WERI-Rb-1 (cell line): ENCODE measurements at regions not wholly inside any gene's neighbourhood (a gene's known extent, or its start where the extent isn't known, plus 50 kb on each side); places are given as distances from the start of the nearest gene placed in this dataset.

Source experiments
- DNase-seq: peaks from one replicate; pipeline ENCODE4 v3.0.0-alpha.2; 2020
- H3K27ac ChIP-seq: fragments of 250-450 bp; sonication (Bioruptor Pico); 2 replicates; pipeline ENCODE4 v1.5.1; 2020; ENCODE audit warnings: mild to moderate bottlenecking, moderate library complexity
- H3K27me3 ChIP-seq: fragments of 250-450 bp; sonication (Bioruptor Pico); 2 replicates; pipeline ENCODE4 v1.5.1; 2021; ENCODE audit warnings: mild to moderate bottlenecking, low read depth, moderate library complexity; ENCODE audit not compliant: insufficient read depth, severe bottlenecking
- H3K36me3 ChIP-seq: fragments of 250-450 bp; sonication (Bioruptor Pico); 2 replicates; pipeline ENCODE4 v1.5.1; 2020; ENCODE audit warnings: mild to moderate bottlenecking, moderate library complexity
- H3K4me3 ChIP-seq: 2 replicates; pipeline ENCODE4 v1.5.1; 2011; ENCODE audit warnings: low read depth, mild to moderate bottlenecking, control low read depth, low read length
- H3K9me3 ChIP-seq: fragments of 250-450 bp; sonication (Bioruptor Pico); 2 replicates; pipeline ENCODE4 v1.5.1; 2021; ENCODE audit warnings: mild to moderate bottlenecking, moderate library complexity; ENCODE audit not compliant: severe bottlenecking
- TF ChIP-seq, protein P1 (sequence below): IDR thresholded peaks from 2 replicates; pipeline ENCODE4 v1.5.1; 2011; ENCODE audit warnings: low read depth, mild to moderate bottlenecking, control low read depth, inconsistent platforms, low read length

DNA sequence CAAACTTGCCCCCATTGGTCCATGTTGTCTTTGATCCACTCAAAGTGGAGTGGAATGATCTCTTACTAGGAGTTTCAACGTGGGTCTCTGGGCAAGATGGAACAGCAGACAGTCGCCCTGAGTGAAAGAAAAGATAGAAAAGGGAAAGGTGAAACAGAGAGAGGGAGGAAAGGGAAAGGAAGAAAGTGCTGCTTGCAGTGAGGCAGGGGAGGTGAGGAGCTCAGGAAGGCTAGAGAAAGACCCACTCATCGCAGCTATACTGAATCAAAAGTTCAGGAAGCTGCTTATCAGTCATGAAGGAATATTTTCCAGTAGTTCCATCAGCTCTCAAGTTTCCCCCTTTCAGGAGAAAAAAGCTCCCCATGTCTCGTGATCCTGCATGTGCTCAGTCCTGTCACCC is 86.9 kb downstream of the ZNF467 start:
- no peak for DNase-seq
- Histone ChIP-seq H3K27ac (no peak overlapping the region), H3K9me3 (no peaks in the 10 kb centered on the region), H3K36me3 (no peaks in the 10 kb centered on the region), H3K4me3 (no peak overlapping the region), H3K27me3 (no peaks in the 10 kb centered on the region)
- TF ChIP-seq, protein P1, sequence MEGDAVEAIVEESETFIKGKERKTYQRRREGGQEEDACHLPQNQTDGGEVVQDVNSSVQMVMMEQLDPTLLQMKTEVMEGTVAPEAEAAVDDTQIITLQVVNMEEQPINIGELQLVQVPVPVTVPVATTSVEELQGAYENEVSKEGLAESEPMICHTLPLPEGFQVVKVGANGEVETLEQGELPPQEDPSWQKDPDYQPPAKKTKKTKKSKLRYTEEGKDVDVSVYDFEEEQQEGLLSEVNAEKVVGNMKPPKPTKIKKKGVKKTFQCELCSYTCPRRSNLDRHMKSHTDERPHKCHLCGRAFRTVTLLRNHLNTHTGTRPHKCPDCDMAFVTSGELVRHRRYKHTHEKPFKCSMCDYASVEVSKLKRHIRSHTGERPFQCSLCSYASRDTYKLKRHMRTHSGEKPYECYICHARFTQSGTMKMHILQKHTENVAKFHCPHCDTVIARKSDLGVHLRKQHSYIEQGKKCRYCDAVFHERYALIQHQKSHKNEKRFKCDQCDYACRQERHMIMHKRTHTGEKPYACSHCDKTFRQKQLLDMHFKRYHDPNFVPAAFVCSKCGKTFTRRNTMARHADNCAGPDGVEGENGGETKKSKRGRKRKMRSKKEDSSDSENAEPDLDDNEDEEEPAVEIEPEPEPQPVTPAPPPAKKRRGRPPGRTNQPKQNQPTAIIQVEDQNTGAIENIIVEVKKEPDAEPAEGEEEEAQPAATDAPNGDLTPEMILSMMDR, result no peak

DNA sequence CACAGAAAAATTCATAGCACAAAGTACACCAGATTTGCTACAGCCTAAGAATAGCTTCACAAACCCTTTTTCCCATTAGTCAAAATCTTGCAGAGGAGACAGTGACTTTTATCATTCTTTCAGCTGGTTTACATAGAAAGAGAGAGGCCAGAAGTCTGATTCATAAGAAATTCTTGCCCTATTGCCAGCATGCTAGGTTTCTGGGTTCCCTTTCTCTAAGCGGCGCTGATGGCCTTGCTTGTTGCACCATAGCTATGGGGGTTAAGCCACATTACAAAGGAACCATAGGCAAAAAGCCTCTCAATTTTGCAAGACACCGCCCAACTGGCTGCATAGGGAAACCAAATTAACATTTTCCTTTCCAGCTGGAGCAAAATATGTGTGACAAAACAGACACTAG is 87.4 kb downstream of the ZNF467 start:
- no peaks in the 10 kb centered on the region for H3K36me3 ChIP-seq
- TF ChIP-seq, protein P1, result no peak
- H3K27me3 ChIP-seq, result no peaks in the 10 kb centered on the region
- no peak overlapping the region for H3K27ac ChIP-seq
- H3K4me3 ChIP-seq, result no peak overlapping the region
- no peaks in the 10 kb centered on the region for H3K9me3 ChIP-seq
- DNase-seq, result no peak

DNA sequence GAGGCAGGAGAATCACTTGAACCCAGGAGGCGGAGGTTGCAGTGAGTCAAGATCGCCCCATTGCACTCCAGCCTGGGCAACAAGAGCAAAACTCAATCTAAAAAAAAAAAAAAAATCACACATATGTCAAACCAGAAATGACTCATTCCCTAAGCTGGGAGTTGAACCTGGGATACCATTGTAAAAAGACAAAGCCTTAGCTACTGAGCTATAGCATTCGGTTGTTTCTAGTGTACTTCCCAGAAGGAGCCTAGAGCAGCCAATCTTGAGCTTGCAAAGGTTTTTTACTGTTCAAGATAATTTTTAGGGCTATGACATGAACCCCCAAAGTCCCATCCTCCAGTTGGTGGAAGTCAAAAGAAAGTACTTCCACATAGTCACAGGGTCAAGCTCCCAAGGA is 87.9 kb downstream of the ZNF467 start:
- Histone ChIP-seq H3K27ac (no peak overlapping the region), H3K9me3 (no peaks in the 10 kb centered on the region), H3K27me3 (no peaks in the 10 kb centered on the region), H3K4me3 (no peak overlapping the region), H3K36me3 (no peaks in the 10 kb centered on the region)
- no peak for DNase-seq
- TF ChIP-seq, protein P1, result no peak

DNA sequence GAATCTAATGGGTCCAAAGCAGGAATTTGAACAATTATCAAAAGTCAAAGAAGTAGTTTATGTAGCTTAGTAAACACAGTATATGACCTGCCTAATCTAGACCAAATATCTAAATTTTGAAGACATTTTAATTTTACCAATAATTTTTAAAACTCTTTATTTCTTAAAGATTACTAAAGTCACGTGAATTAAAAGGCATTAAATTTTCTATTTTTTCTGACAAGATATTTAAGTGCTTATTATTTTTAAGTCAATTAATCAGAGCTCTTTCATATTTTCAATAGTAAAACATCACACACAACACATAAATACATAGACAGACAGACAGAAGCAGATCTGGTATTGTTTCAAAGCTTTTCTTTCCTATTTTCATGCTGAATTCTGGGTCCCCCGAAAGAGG is 89.5 kb downstream of the ZNF467 start:
- Histone ChIP-seq H3K27ac (no peak overlapping the region), H3K4me3 (no peak overlapping the region), H3K27me3 (no peaks in the 10 kb centered on the region), H3K9me3 (no peaks in the 10 kb centered on the region), H3K36me3 (no peaks in the 10 kb centered on the region)
- TF ChIP-seq, protein P1, result no peak
- no peak for DNase-seq

DNA sequence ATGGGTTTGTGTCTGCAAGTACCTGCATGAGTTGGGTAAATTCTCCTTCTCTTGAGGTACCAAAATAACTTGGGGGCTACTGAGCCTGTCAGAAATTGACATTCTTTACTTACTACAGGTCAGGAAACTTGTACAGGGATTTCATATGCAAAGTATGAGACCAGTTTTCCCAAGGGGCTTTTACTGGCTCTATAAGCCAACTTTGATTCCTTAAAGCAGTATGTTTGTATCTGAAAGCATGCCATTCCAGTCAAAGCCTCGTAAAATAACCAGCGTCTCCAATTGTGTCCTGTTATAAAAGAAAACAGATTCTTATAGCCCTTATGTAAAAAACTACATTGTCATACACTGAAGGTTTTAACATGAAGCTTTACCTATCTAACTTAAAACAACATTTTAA is 90.2 kb downstream of the ZNF467 start:
- Histone ChIP-seq H3K36me3 (no peaks in the 10 kb centered on the region), H3K9me3 (no peaks in the 10 kb centered on the region), H3K27ac (no peak overlapping the region), H3K27me3 (no peaks in the 10 kb centered on the region), H3K4me3 (no peak overlapping the region)
- TF ChIP-seq, protein P1, result no peak
- DNase-seq, result no peak

DNA sequence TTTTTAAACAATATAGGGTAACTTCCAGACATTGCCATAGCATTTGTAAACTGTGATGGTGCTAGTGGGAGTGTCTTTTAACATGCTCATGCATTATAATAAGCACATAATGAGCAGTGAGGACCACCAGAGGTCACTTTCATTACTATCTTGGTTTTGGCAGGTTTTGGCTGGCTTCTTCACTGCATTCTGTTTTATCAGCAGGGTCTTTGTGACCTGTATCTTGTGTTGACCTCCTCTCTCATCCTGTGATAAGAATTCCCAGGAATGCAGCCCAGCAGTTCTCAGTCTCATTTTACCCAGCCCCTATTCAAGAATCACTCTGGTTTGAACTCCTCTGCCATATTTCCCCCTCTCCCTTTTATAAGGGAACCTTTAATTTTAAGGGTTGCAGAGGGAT is 91.3 kb downstream of the ZNF467 start:
- TF ChIP-seq, protein P1, result no peak
- Histone ChIP-seq H3K36me3 (no peaks in the 10 kb centered on the region), H3K9me3 (no peaks in the 10 kb centered on the region), H3K27ac (no peak overlapping the region), H3K4me3 (no peak overlapping the region), H3K27me3 (no peaks in the 10 kb centered on the region)
- DNase-seq, result no peak
